ENCODE measurements at regions not wholly inside any gene's neighbourhood (a gene's known extent, or its start where the extent isn't known, plus 50 kb on each side); places are given as distances from the start of the nearest gene placed in this dataset.

DNA sequence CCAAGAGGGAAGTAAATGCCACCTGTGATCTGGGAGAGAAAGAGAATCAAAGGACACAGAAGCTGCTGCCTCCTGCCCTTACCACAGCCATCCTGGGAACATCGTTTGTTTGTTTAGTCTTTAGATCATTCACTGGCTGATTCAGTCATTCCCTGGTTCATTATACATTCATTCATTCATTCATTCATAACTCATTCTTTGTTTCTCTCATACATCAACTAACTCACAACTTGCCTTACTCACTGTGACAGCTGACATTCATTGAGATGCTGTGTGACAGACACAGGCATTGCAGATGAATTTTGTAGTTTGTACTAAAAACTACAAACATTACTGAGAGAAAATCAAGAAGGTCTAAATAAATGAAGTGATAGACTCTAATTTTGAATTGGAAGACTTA lies 291.0 kb upstream of the TNRC6C start:
- H3K4me3 ChIP-seq (ENCODE audit: low read length), result no peak overlapping the region
- DNase-seq (ENCODE audit: low read depth), result no peak

DNA sequence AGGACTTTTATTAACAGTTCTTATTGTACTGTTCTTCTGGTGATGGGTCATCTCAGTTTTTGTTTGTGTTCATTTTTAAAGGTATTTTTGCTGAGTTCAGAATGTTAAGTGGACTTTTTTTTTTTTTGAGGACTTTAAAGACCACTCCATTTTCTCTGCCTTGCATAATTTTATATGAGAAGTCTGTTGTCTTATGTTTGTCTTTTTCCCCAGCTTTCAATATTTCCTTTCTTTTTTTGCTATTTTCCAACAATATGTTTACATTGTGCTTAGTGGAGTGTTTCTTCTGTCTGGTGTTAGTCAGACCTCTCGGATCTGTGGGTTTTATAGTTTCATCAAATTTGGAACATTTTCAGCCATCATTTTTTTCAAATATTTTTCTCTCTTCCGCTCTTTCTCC lies 290.0 kb upstream of the TNRC6C start:
- no peak overlapping the region for H3K4me3 ChIP-seq (ENCODE audit: low read length)
- DNase-seq (ENCODE audit: low read depth), result no peak
- TF ChIP-seq, protein P1, sequence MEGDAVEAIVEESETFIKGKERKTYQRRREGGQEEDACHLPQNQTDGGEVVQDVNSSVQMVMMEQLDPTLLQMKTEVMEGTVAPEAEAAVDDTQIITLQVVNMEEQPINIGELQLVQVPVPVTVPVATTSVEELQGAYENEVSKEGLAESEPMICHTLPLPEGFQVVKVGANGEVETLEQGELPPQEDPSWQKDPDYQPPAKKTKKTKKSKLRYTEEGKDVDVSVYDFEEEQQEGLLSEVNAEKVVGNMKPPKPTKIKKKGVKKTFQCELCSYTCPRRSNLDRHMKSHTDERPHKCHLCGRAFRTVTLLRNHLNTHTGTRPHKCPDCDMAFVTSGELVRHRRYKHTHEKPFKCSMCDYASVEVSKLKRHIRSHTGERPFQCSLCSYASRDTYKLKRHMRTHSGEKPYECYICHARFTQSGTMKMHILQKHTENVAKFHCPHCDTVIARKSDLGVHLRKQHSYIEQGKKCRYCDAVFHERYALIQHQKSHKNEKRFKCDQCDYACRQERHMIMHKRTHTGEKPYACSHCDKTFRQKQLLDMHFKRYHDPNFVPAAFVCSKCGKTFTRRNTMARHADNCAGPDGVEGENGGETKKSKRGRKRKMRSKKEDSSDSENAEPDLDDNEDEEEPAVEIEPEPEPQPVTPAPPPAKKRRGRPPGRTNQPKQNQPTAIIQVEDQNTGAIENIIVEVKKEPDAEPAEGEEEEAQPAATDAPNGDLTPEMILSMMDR (conservative IDR thresholded peaks at IDR 0.05; ENCODE audit: low read depth, low read length), result no peak

More for the DNA sequence above, 291.0 kb upstream of the TNRC6C start:
- TF ChIP-seq, protein P1 (conservative IDR thresholded peaks at IDR 0.05; ENCODE audit: low read depth, low read length), result no peak

GRCh38 chr17:77670173-77670572 lies 288.3 kb upstream of the TNRC6C start:
- TF ChIP-seq, protein P1 (conservative IDR thresholded peaks at IDR 0.05; ENCODE audit: low read depth, low read length), result no peak
- no peak overlapping the region for H3K4me3 ChIP-seq (ENCODE audit: low read length)
- DNase-seq (ENCODE audit: low read depth), result no peak

DNA sequence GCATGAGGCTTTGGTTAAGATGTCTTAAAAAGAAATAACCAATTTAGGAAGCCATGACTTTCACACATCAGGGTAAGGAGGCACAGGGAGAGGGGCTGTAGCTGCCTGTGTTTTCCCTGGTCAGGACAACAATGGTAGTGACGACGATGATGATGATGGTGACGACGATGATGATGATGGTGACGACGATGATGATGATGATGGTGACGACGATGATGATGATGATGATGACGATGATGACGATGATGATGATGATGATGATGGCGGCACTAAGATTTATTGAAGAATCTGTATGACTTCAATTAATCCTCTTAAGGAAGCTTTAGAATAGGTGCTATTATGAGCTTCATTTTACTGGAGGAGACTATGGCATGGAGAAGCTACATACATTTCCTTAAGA lies 284.1 kb upstream of the TNRC6C start:
- no peak overlapping the region for H3K4me3 ChIP-seq (ENCODE audit: low read length)
- no peak for DNase-seq (ENCODE audit: low read depth)
- TF ChIP-seq, protein P1 (conservative IDR thresholded peaks at IDR 0.05; ENCODE audit: low read depth, low read length), result no peak

DNA sequence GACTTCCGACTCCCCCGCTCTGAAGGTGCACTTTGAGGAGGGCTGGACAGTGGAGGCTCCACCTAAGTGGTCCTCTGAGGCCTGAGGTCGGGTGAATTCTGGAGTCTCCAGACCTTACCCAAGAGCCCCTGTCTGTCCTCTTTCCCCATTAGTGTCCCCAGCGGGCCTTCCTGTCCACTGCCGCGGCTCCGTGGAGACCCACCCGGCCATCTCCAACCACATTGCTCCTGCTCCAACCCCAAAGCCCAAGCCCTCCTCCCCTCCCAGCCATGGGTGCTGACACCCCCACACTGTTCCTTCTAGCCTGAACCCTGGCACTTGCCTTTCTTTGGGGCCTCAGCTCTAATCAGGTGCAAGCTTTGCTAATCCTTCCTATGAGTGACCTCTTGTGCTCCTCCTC lies 283.1 kb upstream of the TNRC6C start:
- H3K4me3 ChIP-seq (ENCODE audit: low read length), result no peak overlapping the region
- TF ChIP-seq, protein P1 (conservative IDR thresholded peaks at IDR 0.05; ENCODE audit: low read depth, low read length), result no peak

GRCh38 chr17:77675816-77676215 lies 282.7 kb upstream of the TNRC6C start:
- TF ChIP-seq, protein P1 (conservative IDR thresholded peaks at IDR 0.05; ENCODE audit: low read depth, low read length), result no peak
- H3K4me3 ChIP-seq (ENCODE audit: low read length), result no peak overlapping the region
- DNase-seq (ENCODE audit: low read depth), result no peak

More for the DNA sequence above, 283.1 kb upstream of the TNRC6C start:
- no peak for DNase-seq (ENCODE audit: low read depth)

- no peak for DNase-seq (ENCODE audit: low read depth)
- TF ChIP-seq, protein P1 (conservative IDR thresholded peaks at IDR 0.05; ENCODE audit: low read depth, low read length), result no peak
Measured at GRCh38 chr17:77676237-77676661, 282.3 kb upstream of the TNRC6C start.

More at GRCh38 chr17:77676237-77676661, 282.3 kb upstream of the TNRC6C start:
- no peak overlapping the region for H3K4me3 ChIP-seq (ENCODE audit: low read length)
